B cell (primary cell): ENCODE measurements at regions not wholly inside any gene's neighbourhood (a gene's known extent, or its start where the extent isn't known, plus 50 kb on each side); places are given as distances from the start of the nearest gene placed in this dataset.

Source experiments
- EZH2 ChIP-seq: IDR thresholded peaks from 2 replicates; pipeline ENCODE4 v1.6.1; 2012; ENCODE audit warnings: borderline replicate concordance, low read depth, mild to moderate bottlenecking, moderate library complexity, low read length; ENCODE audit not compliant: insufficient read depth, poor library complexity, severe bottlenecking
- TF ChIP-seq, protein P1 (sequence below): fragments of 200-600 bp; IDR thresholded peaks from one replicate; pipeline ENCODE4 v1.8.0; 2022; ENCODE audit warnings: antibody characterized with exemption, mild to moderate bottlenecking

DNA sequence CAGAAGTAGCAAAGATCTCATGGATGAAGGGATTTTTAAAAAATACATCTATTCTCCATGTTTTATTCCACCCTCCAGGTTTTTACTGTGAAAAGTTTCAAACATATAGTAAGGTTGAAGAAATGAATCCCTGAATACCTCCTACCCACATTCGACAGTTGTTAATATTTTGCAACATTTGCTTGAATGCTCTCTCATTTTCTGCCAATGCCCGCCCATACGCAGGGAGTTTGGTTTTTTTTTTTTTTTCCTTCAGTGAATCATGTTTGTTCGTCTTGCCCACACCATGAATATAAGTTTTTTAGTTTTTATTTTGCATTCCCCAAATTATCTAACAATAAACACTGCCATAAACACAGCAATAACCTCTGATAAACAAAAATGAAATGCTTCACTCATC is 82.9 kb downstream of the MAP1LC3B2 start:
- TF ChIP-seq, protein P1, sequence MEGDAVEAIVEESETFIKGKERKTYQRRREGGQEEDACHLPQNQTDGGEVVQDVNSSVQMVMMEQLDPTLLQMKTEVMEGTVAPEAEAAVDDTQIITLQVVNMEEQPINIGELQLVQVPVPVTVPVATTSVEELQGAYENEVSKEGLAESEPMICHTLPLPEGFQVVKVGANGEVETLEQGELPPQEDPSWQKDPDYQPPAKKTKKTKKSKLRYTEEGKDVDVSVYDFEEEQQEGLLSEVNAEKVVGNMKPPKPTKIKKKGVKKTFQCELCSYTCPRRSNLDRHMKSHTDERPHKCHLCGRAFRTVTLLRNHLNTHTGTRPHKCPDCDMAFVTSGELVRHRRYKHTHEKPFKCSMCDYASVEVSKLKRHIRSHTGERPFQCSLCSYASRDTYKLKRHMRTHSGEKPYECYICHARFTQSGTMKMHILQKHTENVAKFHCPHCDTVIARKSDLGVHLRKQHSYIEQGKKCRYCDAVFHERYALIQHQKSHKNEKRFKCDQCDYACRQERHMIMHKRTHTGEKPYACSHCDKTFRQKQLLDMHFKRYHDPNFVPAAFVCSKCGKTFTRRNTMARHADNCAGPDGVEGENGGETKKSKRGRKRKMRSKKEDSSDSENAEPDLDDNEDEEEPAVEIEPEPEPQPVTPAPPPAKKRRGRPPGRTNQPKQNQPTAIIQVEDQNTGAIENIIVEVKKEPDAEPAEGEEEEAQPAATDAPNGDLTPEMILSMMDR = no peak
- TF ChIP-seq EZH2 = no peak
